ENCODE measurements at regions not wholly inside any gene's neighbourhood (a gene's known extent, or its start where the extent isn't known, plus 50 kb on each side); places are given as distances from the start of the nearest gene placed in this dataset.

- TF ChIP-seq CTCF (IDR thresholded peaks at IDR 0.05) (no peak), POLR2A (IDR thresholded peaks at IDR 0.05) (no peak)
Measured at GRCh38 chr1:187949567-187949966, 1120.8 kb downstream of the PLA2G4A start.

All from esophagus squamous epithelium (tissue), 4 donors.